ENCODE measurements at regions not wholly inside any gene's neighbourhood (a gene's known extent, or its start where the extent isn't known, plus 50 kb on each side); places are given as distances from the start of the nearest gene placed in this dataset.
A peak's percentile ranks its signal among the peaks of the same experiment; 100 is the strongest.

GRCh38 chr6:168155821-168156741 lies 77.1 kb upstream of the FRMD1 start:
- DNase-seq (ENCODE audit: low spot score): no peak

- DNase-seq (ENCODE audit: low spot score): peak; percentile 35
Observed at GRCh38 chr6:168155193-168155592, 76.2 kb upstream of the FRMD1 start.

- DNase-seq (ENCODE audit: low spot score): no peak
Observed at GRCh38 chr6:168154263-168154917, 75.4 kb upstream of the FRMD1 start.

- DNase-seq (ENCODE audit: low spot score): no peak
Observed at GRCh38 chr6:168153553-168153952, 74.5 kb upstream of the FRMD1 start.

GRCh38 chr6:168152980-168153379 lies 74.0 kb upstream of the FRMD1 start:
- no peak for DNase-seq (ENCODE audit: low spot score)

- DNase-seq (ENCODE audit: low spot score): no peak
Observed at GRCh38 chr6:168152306-168152963, 73.4 kb upstream of the FRMD1 start.

GRCh38 chr6:168150551-168151320 lies 71.7 kb upstream of the FRMD1 start:
- DNase-seq (ENCODE audit: low spot score): no peak

GRCh38 chr6:168149015-168149414 lies 70.0 kb upstream of the FRMD1 start:
- DNase-seq (ENCODE audit: low spot score): no peak

GRCh38 chr6:168148231-168148849 lies 69.3 kb upstream of the FRMD1 start:
- no peak for DNase-seq (ENCODE audit: low spot score)

- DNase-seq (ENCODE audit: low spot score): no peak
Observed at GRCh38 chr6:168147205-168147738, 68.3 kb upstream of the FRMD1 start.

- no peak for DNase-seq (ENCODE audit: low spot score)
Observed at GRCh38 chr6:168145747-168146596, 67.0 kb upstream of the FRMD1 start.

GRCh38 chr6:168139121-168139520 lies 60.1 kb upstream of the FRMD1 start:
- no peak for DNase-seq (ENCODE audit: low spot score)

GRCh38 chr6:168138436-168138835 lies 59.4 kb upstream of the FRMD1 start:
- no peak for DNase-seq (ENCODE audit: low spot score)

- DNase-seq (ENCODE audit: low spot score): no peak
Observed at GRCh38 chr6:168137024-168137423, 58.0 kb upstream of the FRMD1 start.

- no peak for DNase-seq (ENCODE audit: low spot score)
Observed at GRCh38 chr6:168136622-168137021, 57.6 kb upstream of the FRMD1 start.

GRCh38 chr6:168136001-168136400 lies 57.0 kb upstream of the FRMD1 start:
- DNase-seq (ENCODE audit: low spot score): no peak

GRCh38 chr6:168134560-168135201 lies 55.7 kb upstream of the FRMD1 start:
- DNase-seq (ENCODE audit: low spot score): no peak

GRCh38 chr6:168133687-168134559 lies 54.9 kb upstream of the FRMD1 start:
- no peak for DNase-seq (ENCODE audit: low spot score)

- DNase-seq (ENCODE audit: low spot score): peak; percentile 42
Observed at GRCh38 chr6:168133168-168133561, 54.2 kb upstream of the FRMD1 start.

Measured in hepatic stellate cell (primary cell).